OCI-LY3 (cell line): ENCODE measurements at regions not wholly inside any gene's neighbourhood (a gene's known extent, or its start where the extent isn't known, plus 50 kb on each side); places are given as distances from the start of the nearest gene placed in this dataset.

ENCODE experiments used
- H2AFZ ChIP-seq: fragments of 200-600, 300-600 bp; shearing (Covaris generic); 2 replicates; pipeline ENCODE4 v1.6.0; 2014; ENCODE audit warnings: antibody characterized with exemption, low read depth, low read length
- H3K27ac ChIP-seq: fragments of 200-600, 300-600 bp; sonication (generic); 2 replicates; pipeline ENCODE4 v1.5.1; 2014; ENCODE audit warnings: mild to moderate bottlenecking, low read length, moderate library complexity, mixed read lengths
- H3K27me3 ChIP-seq: fragments of 200-600, 300-600 bp; sonication (generic); 2 replicates; pipeline ENCODE4 v1.6.1; 2014; ENCODE audit warnings: low read depth, low read length, mixed read lengths
- H3K36me3 ChIP-seq: fragments of 200-600, 300-600 bp; sonication (generic); replicated peaks from 2 replicates; pipeline ENCODE3; 2014; ENCODE audit warnings: low read depth, low read length, mixed read lengths
- H3K4me1 ChIP-seq: fragments of 300-600, 200-600 bp; sonication (generic); 2 replicates; pipeline ENCODE4 v1.6.1; 2014; ENCODE audit warnings: low read length, mixed read lengths
- H3K4me2 ChIP-seq: fragments of 200-600, 300-600 bp; sonication (generic); 2 replicates; pipeline ENCODE4 v1.6.1; 2014; ENCODE audit warnings: low read length, mixed read lengths
- H3K4me3 ChIP-seq: fragments of 300-600, 200-600 bp; sonication (generic); 2 replicates; pipeline ENCODE4 v1.5.1; 2014; ENCODE audit warnings: antibody characterized with exemption, mild to moderate bottlenecking, low read length, moderate library complexity
- H3K79me2 ChIP-seq: fragments of 300-600, 200-600 bp; shearing (Covaris generic); 2 replicates; pipeline ENCODE4 v1.6.1; 2014; ENCODE audit warnings: mild to moderate bottlenecking, low read length, mixed read lengths
- H3K9ac ChIP-seq: fragments of 300-600, 200-600 bp; shearing (Covaris generic); 2 replicates; pipeline ENCODE4 v1.6.0; 2014; ENCODE audit warnings: mild to moderate bottlenecking, low read length, moderate library complexity
- H3K9me3 ChIP-seq: fragments of 200-600, 300-600 bp; shearing (Covaris generic); 2 replicates; pipeline ENCODE4 v1.6.1; 2014; ENCODE audit warnings: low read length, mixed read lengths; ENCODE audit not compliant: insufficient read depth
- H4K20me1 ChIP-seq: fragments of 200-600, 300-600 bp; sonication (generic); 2 replicates; pipeline ENCODE4 v1.6.1; 2016; ENCODE audit warnings: low read length, mixed read lengths; ENCODE audit not compliant: insufficient read depth
- EZH2phosphoT487 ChIP-seq: fragments of 200-600 bp; shearing (Covaris generic); IDR thresholded peaks from 2 replicates; pipeline ENCODE4 v1.6.1; 2018; ENCODE audit warnings: antibody characterized with exemption, mixed run types, low read depth
- TF ChIP-seq, protein P1 (sequence below): fragments of 200-600, 300-600 bp; sonication (generic); IDR thresholded peaks from 2 replicates; pipeline ENCODE4 v1.5.1; 2014; ENCODE audit warnings: antibody characterized with exemption, low read length, low read depth

DNA sequence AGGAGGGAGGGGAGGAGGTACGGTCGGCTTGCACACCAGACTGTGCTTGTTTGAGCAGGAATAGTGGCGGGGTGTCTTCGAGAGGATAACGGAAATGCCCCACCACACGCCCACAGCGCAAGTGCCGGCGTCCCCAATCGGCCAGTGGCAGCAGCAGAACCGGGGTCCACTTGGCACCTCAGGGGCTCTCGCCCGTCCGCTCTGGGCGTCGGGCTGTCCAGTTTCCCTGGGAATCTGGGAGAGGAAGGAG is 53.7 kb downstream of the CCDC54 start:
- no peaks in the 10 kb centered on the region for H4K20me1 ChIP-seq
- peak overlapping the region; percentile 84 for H3K4me3 ChIP-seq
- H3K4me2 ChIP-seq: peak overlapping the region; percentile 97
- H3K27me3 ChIP-seq: 0 out of 2 replicates have a peak, but pooled peaks cover 3% of the 10 kb centered on the region
- H3K36me3 ChIP-seq: no peaks in the 10 kb centered on the region
- H2AFZ ChIP-seq: peak overlapping the region; percentile 74
- H3K4me1 ChIP-seq: peaks cover 7% of the 10 kb centered on the region
- TF ChIP-seq, protein P1, sequence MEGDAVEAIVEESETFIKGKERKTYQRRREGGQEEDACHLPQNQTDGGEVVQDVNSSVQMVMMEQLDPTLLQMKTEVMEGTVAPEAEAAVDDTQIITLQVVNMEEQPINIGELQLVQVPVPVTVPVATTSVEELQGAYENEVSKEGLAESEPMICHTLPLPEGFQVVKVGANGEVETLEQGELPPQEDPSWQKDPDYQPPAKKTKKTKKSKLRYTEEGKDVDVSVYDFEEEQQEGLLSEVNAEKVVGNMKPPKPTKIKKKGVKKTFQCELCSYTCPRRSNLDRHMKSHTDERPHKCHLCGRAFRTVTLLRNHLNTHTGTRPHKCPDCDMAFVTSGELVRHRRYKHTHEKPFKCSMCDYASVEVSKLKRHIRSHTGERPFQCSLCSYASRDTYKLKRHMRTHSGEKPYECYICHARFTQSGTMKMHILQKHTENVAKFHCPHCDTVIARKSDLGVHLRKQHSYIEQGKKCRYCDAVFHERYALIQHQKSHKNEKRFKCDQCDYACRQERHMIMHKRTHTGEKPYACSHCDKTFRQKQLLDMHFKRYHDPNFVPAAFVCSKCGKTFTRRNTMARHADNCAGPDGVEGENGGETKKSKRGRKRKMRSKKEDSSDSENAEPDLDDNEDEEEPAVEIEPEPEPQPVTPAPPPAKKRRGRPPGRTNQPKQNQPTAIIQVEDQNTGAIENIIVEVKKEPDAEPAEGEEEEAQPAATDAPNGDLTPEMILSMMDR: no peak
- TF ChIP-seq EZH2phosphoT487: no peak
- H3K9ac ChIP-seq: peak overlapping the region; percentile 85
- no peaks in the 10 kb centered on the region for H3K9me3 ChIP-seq
- H3K27ac ChIP-seq: no peak overlapping the region
- no peaks in the 10 kb centered on the region for H3K79me2 ChIP-seq

DNA sequence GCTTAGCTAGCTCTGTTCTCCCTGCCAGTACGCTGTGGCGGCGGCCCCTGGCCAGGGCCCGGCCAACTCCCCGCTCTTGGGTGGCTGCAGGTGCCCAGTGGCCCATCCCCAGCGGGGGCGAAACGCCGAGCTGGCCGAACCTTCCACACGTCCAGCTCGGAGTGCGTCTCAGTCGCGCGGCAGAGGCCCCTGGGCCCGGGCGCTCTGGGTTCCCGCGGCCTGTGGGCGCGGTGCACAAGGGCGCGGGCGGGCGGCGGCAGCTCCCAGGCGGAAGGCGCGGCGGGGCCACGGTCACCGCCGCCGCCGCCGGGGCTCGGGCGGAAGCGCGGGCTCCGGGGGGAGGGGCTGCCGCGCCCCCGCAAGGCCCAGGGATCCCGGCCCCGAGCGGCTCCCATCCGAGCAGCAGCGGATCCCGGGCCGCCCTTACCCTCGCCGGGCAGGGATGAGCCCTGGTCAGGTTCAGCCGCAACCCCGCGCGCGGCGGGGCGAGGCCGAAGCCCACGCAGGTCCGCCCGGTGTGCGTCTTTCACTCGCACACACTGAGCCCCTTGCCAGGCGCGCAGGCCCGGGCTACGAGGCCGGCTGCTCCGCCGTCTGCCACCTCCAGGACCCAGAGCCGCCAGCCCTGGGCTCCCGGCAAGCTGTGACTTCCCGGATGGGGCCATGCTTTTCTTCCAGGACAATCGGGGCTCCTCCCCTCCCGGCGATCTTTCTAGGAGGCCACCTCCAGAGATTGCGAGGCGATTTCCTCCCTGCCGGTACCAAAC is 54.2 kb downstream of the CCDC54 start:
- TF ChIP-seq EZH2phosphoT487: no peak
- TF ChIP-seq, protein P1: no peak
- Histone ChIP-seq H3K9me3 (no peaks in the 10 kb centered on the region), H3K79me2 (no peaks in the 10 kb centered on the region), H3K9ac (peak overlapping the region; percentile 85), H3K27ac (peak overlapping the region; percentile 39), H3K4me2 (peak overlapping the region; percentile 97), H3K27me3 (0 out of 2 replicates have a peak, but pooled peaks cover 3% of the 10 kb centered on the region), H4K20me1 (no peaks in the 10 kb centered on the region), H3K4me3 (peak overlapping the region; percentile 84), H2AFZ (peak overlapping the region; percentile 94), H3K4me1 (peaks cover 7% of the 10 kb centered on the region), H3K36me3 (no peaks in the 10 kb centered on the region)

DNA sequence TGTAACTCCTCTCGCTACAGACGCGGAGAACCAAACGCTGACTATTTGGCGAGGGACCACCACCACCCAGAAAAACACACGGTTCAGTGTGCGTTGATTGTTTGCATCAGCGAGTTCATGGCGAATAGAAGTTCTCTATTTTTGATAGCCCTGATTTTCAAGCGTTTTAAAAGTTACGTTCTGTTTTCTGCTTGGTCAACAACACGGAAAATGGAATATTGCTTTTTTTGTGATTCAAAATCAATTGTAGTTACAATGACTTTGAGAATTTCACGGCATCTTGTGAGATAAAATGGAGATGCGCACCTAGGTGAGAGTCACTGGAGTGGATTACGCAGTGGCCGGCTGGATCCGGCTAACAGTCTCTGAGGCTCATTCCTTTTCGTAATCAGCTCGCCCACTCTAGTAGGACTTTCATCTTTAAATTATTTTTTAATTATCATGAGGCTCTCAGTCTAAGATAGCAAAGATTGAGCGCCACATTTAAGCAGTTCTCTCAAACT is 54.8 kb downstream of the CCDC54 start:
- Histone ChIP-seq H3K9me3 (no peaks in the 10 kb centered on the region), H3K4me3 (peak overlapping the region; percentile 84), H3K4me1 (peaks cover 7% of the 10 kb centered on the region), H3K4me2 (peak overlapping the region; percentile 97), H2AFZ (peak overlapping the region; percentile 94), H3K27me3 (0 out of 2 replicates have a peak, but pooled peaks cover 3% of the 10 kb centered on the region), H3K36me3 (no peaks in the 10 kb centered on the region), H3K9ac (peak overlapping the region; percentile 85), H3K79me2 (no peaks in the 10 kb centered on the region), H4K20me1 (no peaks in the 10 kb centered on the region), H3K27ac (peak overlapping the region; percentile 39)
- no peak for TF ChIP-seq EZH2phosphoT487
- TF ChIP-seq, protein P1: no peak

DNA sequence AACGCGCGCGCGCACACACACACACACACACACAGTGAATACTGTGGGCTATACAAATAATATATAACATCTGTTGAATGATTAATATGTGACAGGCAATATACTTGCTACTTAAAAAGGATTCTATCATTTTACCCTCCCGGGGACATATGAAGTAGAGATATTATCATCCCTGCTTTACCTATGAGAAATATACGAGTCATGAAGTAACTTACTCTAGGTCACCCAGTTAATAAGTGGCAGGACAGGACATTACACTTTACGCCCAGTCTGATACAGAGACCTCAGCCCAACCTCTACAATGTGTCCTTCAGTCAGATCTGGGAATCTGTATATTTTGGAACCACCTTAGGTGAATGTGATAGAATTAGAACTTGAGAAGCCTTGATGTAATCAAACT is 55.4 kb downstream of the CCDC54 start:
- Histone ChIP-seq H3K4me1 (peaks cover 7% of the 10 kb centered on the region), H3K27ac (no peak overlapping the region)

More for the DNA sequence above, 55.4 kb downstream of the CCDC54 start:
- 0 out of 2 replicates have a peak, but pooled peaks cover 3% of the 10 kb centered on the region for H3K27me3 ChIP-seq
- no peaks in the 10 kb centered on the region for H3K36me3 ChIP-seq
- TF ChIP-seq, protein P1: no peak
- no peak for TF ChIP-seq EZH2phosphoT487
- H4K20me1 ChIP-seq: no peaks in the 10 kb centered on the region
- H3K4me2 ChIP-seq: peak overlapping the region; percentile 97
- H2AFZ ChIP-seq: peak overlapping the region; percentile 94; the same call in 1 of the 2 replicates
- no peaks in the 10 kb centered on the region for H3K9me3 ChIP-seq
- peak overlapping the region; percentile 84 for H3K4me3 ChIP-seq
- H3K79me2 ChIP-seq: no peaks in the 10 kb centered on the region
- H3K9ac ChIP-seq: no peak overlapping the region
